GM18909 (cell line): ENCODE measurements at regions not wholly inside any gene's neighbourhood (a gene's known extent, or its start where the extent isn't known, plus 50 kb on each side); places are given as distances from the start of the nearest gene placed in this dataset.
"Not testable (repeated sequence)": the region's sequence is repeated elsewhere in the genome, so short reads cannot be mapped to it uniquely, and the experiment has no call there.

Experiments
- ATAC-seq: cut with Tn5 transposase; IDR thresholded peaks from one replicate; pipeline ENCODE4 v1.9.1; 2021; ENCODE audit warnings: mild to moderate bottlenecking; ENCODE audit not compliant: unreplicated experiment, poor library complexity

DNA sequence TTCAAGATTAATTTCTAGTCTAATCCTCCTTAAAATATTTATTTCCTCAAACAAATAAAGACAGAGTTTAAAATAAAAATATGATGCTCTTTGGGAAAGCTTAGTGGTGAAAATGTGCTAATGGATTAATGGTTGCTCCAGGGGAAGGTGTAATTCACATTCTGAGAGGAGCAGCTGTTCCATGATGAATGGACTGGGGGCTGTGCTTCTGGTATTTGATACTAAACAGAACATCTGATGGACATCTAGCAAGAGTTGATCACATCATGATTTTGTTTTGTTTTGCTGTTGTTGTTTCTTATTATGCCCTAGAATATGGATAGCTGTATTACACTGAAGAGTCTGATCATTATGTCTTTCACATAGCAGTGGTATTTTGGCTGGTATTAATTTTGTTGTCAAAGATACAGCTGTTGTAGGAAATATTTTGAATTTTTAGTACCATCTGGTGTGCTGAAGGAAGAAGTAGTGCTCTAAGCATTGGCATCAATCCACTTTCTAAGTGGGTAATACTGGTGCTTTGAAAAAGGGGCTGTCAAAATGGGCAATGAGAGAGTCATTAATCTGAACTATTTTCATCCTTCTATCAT, 296.4 kb downstream of the ADAMTS20 start:
- no peak for ATAC-seq

DNA sequence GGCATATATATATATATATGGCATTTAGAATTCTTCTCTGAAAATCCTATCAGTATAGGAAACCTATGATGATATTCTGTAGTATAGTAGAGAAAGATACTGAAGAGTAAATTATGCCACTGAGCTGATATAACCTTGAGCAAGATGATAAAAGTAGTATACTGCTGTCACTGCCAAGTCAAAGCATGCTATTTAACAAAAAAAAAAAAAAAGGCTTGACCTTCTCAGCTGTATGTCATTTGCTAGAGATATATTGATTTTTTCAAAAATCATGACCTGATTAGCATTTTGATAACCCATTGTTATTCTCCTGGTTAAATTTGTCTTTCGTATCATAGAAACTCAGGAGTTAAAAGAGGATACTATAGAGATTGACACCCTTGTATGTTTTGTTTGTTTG, 299.4 kb downstream of the ADAMTS20 start:
- ATAC-seq: no peak

DNA sequence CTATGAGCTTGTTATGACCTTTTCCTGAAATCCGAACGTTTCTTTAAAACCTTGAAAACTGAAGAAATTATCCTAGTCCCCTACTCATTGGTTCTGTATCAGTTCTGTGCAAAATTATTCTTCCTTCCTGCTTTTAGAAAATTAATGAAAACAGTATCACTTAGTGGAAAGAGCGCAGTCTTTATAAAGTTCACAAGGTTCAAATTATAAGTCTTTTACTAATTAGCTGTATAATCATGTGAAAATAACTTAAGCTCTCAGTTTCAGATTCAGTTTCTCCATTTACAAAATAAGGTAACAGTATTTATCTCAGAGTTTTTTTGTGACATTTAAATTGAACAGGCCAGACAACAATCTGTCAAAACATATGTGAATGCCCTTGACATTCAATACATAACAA, 306.1 kb downstream of the ADAMTS20 start:
- ATAC-seq: no peak

DNA sequence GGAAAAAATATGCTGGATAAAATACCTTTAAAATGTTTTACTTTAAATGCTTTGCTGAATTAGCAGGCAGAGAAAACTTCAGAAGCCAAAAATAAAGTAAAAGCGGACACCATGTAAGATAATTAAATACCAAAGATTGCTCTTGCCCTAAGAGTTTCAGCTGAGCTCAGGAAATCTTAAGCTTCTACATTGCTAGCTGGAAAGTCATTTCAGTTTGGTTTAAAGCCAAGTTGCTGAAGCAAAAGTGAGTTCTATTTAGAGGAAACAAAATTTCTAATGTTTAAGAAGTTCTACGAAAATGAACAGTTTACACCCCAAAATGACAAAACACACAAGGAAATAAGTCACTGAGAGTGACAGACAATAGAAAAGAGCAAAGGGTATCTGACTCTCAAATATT, 310.0 kb downstream of the ADAMTS20 start:
- no peak for ATAC-seq

DNA sequence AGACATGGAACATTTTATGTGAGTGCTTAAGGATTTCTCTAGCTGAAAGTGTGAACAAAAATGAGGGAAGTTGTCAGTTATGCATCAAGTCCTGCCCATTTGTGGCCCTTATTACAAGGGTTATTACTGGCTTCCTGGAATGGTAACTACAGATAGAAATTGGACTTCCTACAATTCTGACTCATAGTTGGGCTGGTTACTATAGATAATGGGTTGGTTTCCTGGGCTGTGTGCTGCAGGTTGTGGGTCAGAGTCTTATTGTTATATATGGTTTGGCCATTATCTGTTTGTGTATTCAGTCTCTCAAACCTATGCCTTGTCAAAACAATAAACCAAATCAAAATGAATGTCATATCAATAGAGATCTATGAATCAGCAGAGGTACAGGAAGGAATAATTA, 313.7 kb downstream of the ADAMTS20 start:
- no peak for ATAC-seq

DNA sequence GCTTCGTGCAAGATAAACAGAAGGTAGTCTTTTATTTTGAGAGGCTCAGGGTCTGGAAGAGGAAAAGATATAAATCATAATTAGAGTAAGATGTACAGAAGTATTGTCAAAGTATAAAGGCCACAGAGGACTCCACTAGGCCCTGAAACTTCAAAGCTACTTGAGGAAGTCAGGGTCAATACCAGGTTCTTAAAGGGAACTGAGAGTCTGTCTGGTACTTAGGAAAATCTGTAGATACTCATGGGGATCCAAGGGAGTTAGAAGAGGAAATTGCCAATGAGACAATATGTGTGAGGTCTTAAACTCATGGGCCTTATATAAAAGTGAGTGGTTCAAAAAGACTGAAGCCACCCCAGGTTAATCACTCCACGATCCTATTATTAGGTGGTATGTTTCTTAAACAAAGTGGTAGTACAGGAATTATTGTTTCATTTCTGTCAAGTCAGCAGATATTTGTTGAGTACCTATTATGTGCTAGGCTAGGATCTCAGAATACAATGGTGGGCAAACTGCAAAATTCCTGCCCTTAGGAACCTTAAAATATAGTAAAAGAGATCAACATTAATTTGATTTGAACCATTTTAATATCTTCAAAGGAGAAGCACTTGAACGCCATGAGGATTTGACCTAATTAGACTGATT, 314.6 kb downstream of the ADAMTS20 start:
- ATAC-seq: no peak

DNA sequence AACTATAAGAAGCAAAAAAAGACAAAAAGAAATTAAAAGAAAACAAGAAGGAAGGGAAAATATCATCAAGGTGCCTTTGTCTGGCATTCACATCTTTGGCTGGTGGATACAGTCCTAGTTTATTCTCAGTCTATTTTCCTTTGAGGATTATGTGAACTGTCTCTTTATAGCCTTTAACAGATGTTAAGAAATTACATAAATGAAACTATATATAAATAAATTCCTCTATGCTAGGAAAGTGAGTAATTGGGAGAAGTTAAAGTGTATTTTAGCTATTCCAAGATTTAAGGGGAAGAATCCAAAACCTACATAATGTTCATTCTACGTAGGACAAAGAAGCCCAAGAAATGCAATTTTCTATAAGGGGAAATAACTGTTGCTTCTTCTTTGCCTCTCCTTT, 316.3 kb downstream of the ADAMTS20 start:
- ATAC-seq: no peak

DNA sequence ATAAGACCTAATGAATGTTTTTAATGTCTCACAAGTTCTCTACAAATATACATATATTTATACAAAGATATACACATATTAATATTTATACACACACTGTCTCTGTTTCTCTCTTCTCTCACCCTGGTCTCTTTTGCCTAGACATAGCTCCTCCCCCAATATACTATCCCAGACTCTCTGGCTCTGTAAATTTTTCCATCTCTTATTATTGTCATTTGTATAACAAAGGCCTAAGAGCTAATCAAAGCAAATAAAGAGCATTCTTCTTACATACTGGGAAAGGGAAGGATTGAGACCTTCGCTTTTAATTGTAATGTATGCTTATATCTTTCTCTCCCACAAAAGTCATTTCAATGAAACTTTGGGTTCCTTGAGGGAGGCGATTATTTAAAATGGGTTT, 318.1 kb downstream of the ADAMTS20 start:
- no peak for ATAC-seq

DNA sequence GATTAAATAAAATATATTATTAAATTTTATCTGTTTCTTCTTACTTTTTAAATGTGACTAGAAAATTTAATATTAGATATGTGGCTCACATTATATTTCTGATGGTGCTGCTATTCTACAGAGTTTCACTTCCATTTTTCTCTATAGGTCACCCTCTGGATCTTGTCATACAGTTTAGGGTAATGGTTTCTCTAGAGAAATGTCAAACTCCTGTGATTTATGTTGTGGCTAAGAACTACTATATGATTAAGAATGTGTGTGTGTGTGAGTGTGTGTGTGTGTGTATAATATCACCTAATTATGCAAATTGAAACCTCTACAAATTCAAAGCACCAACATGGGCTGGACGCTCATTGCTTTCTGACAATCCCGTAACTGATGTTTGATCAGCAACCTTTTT, 325.9 kb downstream of the ADAMTS20 start:
- ATAC-seq: no peak

DNA sequence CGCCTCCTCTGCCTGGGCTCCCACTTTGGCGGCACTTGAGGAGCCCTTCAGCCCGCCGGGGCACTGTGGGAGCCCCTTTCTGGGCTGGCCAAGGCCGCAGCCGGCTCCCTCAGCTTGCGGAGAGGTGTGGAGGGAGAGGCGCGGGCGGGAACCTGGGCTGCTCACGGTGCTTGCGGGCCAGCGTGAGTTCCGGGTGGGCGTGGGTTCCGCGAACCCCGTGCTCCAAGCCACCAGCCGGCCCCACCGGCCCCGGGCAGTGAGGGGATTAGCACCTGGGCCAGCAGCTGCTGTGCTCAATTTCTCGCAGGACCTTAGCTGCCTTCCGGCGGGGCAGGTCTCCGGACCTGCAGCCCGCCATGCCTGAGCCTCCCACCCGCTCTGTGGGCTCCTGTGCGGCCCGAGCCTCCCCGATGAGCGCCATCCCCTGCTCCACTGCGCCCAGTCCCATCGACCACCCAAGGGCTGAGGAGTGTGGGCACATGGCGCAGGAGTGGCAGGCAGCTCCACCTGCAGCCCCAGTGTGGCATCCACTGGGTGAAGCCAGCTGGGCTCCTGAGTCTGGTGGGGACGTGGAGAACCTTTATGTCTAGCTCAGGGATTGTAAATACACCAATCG, 327.7 kb downstream of the ADAMTS20 start:
- not testable (repeated sequence) for ATAC-seq

DNA sequence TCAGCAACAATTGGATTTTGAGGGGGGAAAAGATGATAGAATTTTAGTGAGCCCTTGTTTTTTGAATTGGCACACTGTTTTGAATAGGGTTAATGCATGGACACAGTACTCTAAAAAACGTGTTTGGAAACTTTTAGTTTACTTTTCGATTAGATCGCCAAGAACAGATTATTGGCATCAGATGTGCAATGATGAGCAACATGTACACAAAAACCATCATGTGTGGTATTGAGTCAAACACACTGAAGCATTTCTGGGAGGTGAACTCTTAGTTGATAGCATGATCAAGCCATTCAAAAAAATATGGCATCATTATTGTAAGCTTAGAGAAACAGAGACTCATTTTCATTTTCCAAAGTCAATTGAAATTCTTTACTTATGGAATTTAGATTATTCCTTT, 329.2 kb downstream of the ADAMTS20 start:
- ATAC-seq: no peak

DNA sequence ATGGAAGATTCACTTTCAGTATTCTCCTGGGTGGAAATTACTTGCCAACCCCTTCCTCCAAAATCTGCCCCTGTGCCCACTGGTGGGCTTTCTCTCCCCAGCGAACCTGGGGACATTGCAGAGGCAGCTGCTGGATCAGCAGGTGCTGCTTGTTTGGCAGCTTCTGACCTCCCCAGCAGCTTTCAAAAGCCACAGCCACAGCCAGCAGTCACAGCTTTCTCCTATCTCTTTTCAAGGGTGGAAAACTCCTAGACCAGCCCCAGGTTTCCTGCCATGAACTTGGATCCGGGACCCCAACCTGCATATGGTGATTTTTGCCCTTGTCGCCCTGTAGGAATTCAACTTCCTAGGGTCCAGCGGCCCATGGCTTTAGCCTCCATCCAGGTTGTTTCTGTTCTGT, 330.8 kb downstream of the ADAMTS20 start:
- ATAC-seq: no peak

DNA sequence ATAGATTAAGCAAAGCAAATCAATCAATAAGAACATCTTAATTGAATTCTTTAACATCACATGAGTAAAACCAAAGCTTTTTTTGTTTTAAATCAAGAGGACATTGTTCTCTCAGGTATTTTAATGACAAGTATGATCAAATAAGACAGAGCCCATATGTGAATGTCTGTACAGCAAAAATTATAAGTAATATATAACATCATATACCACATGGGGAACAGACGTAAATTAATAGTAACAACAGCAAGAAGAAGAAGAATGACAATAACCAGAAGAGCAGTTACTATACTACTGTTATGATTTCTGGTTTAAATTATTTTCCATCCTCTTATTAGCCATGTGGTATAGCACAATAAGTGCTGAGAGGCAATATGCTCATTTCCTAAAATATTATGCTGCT, 335.5 kb downstream of the ADAMTS20 start:
- ATAC-seq: no peak

DNA sequence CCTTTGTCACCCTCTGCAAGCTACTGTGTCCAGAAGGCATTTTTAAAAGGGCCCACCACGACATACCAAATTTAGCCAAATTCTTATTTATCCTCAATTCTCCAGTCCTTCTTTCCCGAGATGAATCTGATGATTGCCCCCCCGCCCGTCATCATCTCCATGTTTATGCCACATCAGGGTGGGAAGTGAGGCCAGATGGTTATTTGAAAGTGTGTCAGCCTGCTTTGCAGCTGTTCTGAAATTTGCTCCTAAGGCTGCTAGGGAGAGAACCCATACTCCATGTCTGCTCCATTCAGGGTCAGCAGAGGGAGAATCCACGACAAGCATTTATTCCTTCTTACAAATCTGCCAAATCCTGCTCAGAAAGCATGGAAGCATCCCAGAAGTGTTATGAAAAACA, 337.8 kb downstream of the ADAMTS20 start:
- no peak for ATAC-seq

DNA sequence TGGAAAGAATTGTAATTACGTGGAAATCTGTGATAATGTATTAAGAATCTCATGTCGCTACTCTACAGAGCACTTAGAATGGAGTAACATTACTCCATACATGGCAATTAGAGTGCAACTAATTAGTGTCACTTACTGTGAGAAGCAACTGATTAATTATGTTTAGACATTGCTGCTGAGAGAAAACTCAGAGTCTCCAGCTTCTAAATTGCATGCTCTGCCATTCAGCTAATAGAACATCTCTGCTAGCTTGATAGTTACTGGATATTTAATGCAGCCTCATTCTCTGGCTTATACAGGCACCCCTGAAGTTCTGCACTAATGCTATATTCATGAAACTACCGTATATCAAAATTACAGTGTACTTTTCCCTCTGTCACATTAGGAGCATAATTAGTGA, 338.4 kb downstream of the ADAMTS20 start:
- no peak for ATAC-seq

DNA sequence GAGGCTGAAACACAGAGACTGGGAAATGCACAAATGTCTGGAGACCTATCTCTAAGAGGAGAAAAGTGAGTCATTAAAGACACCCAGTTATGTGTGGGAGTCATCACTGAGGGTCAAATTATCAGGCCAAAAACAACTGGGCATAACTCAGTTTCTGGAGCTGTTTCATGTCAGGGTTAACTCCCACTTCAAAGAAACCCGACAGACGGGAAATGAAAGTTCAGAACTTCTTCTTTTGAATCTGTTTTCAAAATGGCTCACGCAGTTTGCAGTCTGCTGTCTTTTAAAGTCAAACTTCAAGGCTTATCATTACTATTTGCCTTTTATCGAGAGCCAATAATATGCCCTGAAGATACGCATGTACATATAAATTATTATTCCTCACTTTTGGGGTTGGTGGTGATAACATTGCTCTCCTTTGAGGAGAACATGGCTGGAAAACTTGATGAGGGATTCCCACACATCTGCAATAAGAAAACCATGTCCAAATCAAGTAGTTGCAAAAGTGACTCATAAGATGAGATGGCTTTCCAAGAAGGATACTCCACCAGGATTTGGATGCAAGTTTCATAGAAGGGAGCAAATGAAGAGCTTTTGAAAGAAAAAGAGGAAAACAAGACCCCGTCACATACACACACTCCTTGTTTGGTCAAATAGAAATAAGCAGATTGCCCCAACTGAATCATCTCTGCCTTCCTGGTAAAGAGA, 341.4 kb downstream of the ADAMTS20 start:
- ATAC-seq: peak; percentile 97

DNA sequence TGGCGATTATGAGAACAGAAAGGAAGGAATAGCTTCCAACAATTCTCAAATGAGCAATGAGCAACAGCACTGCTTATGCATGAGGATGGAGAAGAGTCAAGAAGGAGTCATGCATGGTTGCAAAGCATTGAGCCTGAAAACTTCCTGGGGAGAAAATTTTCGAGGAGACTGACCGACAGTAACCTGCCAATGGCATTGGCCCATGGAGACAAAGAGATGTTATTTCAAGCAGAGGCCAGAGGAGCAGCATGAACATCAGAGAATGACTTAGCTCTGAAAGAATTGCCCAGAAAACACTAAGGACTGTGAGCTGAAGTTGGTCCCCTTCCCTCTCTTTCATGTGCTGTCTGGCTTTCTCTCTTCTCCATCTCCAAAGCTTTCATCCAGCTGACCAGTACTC, 343.4 kb downstream of the ADAMTS20 start:
- ATAC-seq: no peak

DNA sequence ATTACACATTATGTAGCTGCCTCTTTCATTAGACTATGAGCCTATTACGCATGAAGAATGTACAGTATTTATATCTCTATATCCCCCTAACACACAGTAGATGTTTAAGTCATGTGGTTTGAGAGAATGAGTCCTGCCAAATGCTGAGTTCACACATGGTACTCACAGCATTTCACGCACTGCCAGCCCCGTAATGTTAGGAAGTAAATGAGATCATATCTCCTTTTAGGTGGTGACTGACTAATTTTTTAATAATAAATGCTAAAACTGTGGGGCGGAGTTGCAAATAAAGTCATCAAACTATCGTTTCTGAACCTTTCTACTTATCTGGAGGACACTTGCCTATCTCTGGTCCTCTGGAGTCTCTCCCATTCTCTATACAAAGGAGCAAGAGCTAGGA, 343.8 kb downstream of the ADAMTS20 start:
- no peak for ATAC-seq

DNA sequence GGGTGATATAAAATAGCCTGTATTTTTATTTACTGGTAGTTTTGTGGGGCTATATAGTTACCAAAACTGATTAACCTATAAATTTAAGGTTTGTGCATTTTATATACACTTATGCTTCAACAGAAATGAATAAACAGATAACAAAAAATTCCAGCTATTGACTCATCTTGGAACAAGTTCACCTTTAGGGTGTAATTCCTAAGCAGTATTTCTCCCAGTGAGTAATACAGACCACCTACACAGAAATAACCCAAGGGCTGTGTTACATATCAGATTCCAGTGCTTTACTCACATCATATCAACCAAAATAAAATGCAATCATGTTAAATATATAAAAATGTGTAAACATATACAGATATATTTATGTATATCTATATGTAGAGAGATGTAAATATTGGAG, 345.6 kb downstream of the ADAMTS20 start:
- ATAC-seq: no peak

DNA sequence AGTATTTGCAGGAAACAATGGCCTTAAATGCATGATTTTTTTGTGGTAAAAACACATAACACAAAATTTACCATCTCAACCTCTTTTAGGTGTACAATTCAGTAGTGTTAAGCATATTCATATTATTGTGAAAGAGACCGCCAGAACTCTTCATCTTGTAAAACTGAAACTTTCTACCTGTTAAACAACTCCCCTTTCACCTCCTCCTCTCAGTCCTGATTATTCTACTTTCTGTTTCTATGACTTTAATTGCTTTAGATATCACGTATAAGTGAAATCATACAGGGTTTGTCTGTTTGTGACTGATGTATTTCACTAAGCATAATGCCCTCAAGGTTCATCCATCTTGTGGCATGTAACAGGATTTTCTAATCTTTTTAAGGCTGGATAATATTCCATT, 353.4 kb downstream of the ADAMTS20 start:
- ATAC-seq: no peak

DNA sequence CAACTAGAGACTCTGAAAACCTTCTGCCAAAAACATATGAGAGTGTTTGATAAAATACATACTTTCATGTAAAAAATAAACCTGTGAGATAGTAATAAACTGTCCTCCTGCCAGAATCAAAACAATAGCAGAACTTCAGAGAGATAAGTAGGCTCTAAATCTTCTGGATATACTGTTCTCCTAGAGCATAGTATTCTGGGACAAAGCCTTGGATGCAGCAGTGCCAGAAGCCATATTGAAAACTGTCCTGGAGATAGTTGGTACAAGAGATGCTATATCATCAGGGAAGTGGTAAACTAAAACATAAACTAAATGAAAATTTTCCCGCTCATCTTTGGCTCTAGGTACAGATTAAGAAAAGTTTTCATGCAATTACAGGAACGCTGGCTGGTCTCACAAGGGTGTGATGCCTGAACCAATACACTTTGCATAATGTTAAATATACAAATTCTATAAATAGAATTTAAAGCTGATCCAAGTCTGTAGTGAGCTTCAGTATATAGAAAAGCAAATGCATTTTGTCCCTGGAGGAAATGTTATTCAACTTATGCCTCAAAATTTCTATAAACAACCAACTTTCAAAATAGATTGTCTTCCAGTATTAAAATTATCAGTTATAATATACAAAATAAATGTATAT, 355.6 kb downstream of the ADAMTS20 start:
- no peak for ATAC-seq
